HG02678 (cell line): ENCODE measurements at regions not wholly inside any gene's neighbourhood (a gene's known extent, or its start where the extent isn't known, plus 50 kb on each side); places are given as distances from the start of the nearest gene placed in this dataset.

ENCODE experiments used
- ATAC-seq: cut with Tn5 transposase; IDR thresholded peaks from one replicate; pipeline ENCODE4 v1.9.1; 2021; ENCODE audit warnings: mild to moderate bottlenecking, moderate library complexity; ENCODE audit not compliant: unreplicated experiment

DNA sequence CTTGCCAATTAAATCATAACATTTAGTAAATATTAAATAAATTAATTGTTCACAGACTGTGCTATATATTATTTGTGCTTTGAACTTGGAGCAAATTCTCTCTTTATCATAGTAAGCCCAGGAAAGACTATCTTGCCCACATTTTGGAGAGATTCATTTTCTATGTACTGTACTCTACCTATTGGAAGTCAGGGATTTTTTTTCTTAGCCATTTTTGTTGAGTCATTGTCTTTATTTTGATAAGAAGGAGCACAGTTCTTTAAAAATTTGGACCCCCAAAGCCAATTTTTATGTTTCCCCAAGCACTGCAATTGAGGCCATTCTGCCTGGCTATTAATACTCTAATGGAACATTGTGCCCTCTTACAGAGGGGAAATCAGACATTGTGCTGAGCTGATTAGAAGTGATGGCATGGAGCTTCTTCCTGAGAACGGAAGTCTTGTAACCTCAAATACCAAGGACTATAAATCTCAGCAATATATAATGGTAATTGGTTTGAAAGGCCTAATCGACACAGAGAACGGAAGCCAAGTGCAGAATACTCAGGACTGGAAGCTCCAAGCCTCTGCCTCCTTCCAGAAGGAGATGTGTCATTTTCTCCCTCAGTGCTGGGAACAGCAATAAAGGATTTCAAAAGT lies 188.8 kb upstream of the PAPPA start:
- no peak for ATAC-seq

DNA sequence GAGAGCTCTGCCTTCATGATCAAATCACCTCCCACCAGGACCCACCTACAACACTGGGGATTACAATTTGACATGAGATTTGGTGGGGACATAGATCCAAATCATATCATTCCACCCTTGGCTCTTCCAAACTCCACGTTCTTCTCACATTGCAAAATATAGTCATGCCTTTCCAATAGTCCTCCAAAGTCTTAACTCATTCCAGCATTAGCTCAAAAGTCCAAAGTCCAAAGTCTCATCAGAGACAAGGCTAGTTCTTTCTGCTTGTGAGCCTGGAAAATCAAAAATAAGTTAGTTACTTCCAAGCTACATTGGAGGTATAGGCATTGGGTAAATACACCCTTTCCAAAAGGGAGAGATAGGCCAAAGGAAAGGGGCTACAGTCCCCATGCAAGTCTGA lies 186.9 kb upstream of the PAPPA start:
- no peak for ATAC-seq

DNA sequence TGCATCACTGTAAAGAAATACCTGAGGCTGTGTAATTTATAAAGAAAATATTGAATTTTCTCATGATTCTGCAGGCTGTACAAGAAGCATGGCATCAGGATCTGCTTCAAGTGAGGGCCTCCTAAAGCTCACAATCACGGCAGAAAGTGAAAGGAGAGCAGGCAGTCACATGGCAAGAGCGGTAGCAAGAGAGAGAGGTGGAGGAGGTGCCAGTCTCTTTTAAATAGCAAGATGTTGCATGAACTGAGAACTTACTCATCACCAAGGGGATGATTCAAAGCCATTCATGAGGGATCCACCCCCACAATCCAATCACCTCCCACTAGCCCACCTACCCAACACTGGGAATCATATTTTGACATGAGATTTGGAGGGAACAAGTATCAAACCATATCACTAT lies 184.5 kb upstream of the PAPPA start:
- no peak for ATAC-seq

DNA sequence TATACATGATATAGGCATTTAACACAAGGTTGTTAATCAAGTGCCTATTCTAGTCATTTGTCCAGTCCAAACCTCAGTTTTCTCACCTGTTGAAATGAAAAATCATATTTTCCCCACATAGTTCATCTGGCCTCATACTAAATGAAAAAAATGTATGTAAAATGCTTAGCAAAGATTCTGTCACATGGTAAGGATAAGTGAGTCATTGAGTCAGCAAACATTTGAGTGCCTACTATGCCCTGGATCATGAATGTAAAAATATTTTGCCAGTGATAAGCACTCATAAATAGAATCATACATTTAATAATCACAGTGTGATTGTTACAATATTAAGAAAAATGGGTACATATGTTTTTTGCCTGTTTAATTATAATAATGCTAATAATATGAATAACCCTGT lies 181.2 kb upstream of the PAPPA start:
- no peak for ATAC-seq

DNA sequence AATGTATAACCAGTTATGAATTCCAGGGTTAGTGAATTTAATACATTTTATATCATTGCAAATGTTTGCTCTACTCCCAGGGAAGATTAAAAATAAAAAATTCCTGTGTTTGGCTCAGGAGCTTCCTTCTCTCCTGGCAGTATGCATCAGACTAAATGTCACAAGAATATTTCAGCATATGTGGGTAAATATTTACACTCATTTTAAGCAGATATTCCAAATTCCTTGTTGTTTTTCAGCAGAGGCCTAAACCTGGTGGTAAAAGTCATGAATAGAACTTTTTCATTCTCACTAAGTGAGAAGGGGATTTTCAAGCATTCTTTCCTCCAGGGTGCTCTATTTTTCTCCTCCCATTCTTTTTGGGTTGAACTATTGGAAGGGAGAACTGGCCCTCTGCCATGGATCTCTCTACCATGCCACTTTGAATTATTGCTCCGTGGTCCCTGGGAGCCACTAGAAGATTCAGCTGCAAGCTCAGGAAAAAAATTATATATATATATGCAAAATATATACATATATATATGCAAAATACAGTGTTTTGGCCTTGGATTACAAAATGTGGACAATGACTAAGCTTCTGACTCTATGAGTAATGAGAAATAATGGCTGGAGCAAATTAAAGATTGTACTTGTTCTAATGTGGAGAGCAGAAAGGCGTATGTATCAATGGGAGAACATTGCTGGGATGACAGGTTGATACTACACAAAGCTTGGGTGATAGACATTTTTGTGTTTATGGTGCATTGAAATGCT lies 180.6 kb upstream of the PAPPA start:
- no peak for ATAC-seq

DNA sequence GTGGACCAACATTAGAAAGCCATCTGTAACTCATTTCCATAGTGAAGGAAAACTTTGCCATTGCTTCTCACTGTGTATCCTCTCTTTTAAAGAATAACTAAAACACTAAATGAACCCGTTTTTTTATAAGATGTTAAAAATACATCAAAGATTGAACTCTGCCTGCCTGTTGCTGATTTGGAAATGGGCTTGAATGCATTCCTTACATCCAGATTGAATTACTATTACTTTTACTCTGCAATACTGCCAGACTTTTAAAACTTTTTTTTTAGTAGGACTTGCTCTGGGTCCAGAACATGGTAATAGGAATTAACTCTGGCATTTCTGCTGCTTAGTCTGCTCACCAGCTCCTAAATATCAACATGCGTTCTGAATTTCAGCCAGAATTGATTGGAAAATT lies 176.8 kb upstream of the PAPPA start:
- no peak for ATAC-seq

DNA sequence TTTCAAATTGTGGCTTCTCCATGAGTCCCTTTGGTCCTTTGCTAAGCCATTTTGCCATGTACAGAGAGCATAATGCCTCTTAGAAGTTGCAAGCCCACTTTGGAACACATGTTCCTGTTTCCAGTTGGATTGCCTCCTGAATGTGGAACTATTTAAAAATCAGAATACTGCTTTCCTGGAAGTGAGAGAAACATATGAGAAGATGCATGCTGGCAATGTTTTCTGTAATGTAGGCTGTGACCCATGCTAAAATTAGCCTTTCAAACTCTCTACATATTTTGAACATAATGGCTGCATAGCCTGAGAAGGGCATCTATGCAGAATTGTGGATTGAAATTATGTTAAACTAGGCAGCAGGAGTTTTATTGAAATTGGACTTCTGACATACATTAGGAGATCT lies 175.5 kb upstream of the PAPPA start:
- no peak for ATAC-seq

DNA sequence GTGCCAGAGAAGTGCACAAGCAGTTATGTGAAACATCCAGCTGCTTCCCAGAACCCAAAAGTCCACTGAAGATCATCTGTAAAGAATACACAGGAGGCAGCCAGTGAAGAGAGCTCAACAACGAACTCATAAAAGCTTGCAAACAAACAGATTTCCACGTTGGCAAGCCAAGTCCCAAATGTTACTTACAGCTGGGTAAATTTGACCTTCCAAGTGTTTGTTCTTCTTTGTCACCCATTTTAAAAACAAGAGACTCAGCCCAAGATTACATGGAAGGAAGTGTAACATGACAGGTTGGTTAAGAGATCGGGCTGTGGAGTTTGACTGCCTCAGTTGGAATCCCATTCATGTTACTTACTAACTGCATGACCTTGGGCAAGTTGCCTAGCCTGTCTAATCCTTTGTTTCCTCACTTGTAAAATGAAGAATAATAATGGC lies 174.9 kb upstream of the PAPPA start:
- no peak for ATAC-seq

DNA sequence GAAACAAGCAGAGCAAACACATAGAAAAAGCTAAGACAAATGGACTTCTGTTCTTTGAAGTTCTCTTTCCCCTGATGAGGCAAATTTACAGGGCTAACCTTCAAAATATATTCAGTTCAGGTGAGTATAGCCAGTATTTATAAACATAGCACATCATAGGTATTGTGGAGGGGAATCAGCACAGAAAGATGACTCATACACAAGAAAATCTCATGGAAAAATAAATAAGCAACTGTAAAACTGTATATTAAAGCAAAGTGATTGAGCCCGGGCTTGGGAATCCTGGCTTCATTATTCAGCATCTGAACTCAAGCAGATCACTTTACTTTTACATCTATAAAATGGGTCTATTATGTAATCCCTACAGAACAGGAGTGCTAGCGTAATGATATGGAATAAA lies 173.5 kb upstream of the PAPPA start:
- no peak for ATAC-seq

DNA sequence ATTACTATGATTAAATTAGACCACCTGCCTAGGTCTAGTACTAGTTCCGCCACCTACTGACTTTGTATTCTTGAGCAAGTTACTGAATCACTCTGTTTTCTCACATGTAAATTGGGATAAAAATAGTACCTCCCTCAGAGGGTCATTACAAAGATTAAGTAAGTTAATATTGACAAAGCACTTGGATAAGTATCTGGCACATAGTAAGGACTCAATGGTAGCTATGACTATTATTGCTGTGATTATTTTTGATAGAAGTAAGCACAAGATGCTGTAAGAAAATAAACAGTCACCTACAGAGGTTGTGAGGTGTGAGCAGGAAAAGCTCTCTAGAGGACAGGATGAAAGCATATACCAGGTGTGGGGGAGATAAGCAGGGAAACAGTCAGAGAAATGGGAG lies 173.1 kb upstream of the PAPPA start:
- ATAC-seq: no peak

DNA sequence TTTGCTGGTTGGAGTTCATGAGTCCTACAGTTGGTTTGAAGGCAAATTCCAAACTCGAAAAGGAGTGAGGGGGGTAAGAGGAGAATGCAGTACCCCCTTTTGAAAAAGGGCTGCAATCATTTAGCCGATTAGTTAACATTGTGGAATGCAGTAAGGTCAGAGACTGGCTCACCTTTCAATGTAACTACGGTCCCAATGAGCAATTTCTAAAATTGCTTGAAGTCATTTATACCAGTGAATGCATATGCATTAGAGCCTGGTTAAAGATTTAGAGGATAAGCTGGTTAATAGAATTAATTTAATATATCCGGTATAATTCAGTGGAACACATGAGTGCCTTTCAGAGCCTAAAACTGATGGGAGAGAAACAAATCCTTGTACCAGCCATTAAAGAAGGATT lies 172.6 kb upstream of the PAPPA start:
- no peak for ATAC-seq

DNA sequence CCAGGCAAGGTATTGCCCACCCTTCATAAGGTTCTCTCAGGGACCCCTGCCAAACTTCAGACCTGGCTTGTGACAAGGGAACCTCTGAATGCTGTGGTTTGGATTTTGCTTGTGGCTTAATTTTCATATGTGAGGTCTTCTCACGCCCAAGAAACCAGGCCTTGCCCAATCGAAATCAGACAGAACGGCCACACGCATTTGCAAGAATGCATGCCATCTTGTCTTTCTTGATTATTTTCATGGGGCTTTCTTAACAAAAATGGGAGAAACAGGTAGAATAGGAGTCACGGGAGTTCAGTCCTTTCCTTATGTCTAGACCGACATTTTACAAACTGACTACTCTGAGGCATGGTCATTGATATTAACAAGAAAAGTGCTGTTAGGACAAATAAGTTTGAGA lies 170.2 kb upstream of the PAPPA start:
- no peak for ATAC-seq

DNA sequence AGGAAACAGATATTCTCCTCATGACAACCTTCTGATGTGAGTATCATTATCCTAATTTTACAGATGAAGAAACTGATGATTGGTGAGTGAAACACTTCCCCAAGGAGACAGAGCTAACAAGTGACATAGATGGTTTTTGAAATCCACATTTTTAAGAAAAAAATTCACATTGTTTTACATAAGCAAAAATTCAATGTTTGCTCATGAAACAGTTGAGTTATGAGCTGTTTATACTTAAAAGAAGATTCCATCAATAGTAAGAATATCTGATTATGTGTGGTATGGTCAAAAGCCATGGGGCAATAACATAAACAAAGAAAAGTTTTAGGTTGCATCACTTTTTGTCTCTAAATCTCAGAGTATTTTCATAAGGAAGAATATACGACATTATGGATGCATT lies 167.9 kb upstream of the PAPPA start:
- no peak for ATAC-seq

DNA sequence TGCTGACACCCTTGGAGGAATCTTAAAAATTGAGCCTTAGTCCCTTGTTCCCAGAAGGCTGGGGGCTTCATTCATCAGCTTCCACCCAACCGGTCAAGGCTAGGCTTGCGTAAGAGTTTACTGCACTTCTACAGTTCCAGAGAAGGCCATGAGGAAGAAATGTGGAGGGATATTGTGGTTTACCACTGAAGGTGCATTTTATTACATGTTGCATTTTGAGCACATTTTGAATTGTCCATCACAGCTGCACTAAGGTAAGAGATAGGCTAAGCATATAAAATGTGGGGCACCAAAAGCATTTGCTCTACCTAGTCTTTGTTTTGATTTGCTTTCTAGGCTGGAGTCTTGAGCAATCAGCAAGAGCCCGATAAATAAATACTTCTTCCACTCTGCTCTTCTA lies 167.1 kb upstream of the PAPPA start:
- no peak for ATAC-seq

DNA sequence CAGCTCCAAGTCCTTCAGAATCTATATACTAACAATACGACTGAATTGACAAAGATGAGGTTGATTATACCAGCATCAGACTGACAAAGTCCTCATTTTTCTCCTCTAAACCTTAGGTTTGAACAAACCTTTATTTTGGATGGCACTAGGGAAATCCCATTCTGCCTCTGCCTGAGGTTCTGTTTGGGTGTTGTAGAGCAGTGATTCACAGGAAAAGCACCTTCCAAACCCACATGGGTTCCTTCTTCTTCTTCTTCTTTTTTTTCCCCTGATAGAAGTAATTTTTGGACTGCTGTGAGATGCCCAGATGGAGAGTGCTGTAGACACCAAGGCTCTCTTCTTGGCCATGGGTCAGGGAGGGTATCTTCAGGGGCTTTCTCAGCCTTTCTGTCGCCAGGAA lies 164.9 kb upstream of the PAPPA start:
- no peak for ATAC-seq

DNA sequence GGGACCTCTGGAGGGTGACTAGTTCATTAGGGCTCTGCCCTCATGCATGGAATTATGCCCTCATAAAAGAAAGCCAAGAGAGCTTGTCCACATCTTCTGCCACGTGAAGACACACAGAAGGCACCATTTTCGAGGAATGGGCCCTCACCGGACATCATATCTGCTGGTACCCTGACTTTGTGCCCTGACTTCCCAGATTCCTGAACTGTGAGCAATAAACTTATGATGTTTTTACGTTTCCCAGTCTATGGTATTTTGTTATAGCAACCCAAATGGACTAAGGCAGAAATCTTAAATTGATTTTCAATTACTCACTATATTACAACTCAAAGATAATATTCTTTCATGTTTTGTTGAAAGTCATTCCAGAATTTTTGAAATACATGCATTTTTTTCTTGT lies 163.8 kb upstream of the PAPPA start:
- no peak for ATAC-seq

DNA sequence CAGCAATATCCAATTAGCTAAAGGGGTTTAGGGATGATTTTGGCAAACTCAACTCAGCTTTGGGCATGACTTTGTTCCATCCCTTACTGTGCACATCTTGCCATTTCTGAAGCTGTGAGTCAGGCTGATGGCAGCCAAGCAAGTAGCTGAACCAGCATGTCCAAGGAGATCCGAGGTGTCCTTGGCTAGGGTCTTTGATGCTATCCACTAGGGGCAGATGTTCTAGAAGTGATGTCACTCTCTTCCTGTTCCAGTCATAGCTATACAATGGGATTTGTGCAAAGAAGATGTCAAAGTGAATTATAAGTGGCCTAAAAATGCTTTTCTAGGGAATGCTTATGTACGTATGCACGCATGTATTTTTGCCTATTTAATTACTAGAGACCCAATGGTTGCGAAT lies 160.8 kb upstream of the PAPPA start:
- ATAC-seq: no peak

DNA sequence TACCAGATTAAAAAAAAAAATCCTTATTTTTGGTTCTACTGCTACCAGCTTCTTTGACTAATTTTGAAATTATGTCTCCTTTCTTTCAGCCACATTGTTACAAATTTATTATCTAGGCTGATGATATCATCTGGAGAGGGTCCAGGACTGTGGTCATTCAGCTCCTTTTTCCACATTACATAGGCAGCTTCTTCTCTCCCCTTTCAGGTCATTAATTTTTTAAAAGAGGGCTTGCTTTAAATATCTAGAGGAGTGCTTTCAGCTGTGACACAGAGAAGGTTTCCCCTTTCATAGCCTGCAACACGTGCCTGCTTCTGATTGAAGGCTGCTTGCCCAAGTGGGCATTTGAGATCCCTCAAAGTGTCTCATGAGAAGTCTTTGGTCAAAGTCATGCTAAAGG lies 155.7 kb upstream of the PAPPA start:
- no peak for ATAC-seq

DNA sequence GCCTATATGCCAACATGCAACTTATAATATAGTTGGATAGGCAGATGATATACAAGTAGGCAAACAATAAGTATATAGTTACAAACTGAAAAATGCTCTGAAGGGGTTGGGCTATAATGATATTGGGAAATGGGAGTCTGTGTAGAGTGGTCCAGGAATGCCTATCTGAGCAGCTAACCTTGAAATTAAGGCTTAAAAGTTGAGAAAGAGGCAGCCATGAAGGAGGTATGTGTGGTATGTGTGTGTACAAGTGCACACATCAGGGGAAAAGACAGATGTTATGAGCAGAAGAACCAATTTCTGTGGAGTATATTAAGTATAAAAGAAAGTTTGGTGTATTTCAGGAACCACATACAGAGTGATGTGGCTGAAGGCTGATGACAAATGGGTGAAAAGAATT lies 154.9 kb upstream of the PAPPA start:
- no peak for ATAC-seq

DNA sequence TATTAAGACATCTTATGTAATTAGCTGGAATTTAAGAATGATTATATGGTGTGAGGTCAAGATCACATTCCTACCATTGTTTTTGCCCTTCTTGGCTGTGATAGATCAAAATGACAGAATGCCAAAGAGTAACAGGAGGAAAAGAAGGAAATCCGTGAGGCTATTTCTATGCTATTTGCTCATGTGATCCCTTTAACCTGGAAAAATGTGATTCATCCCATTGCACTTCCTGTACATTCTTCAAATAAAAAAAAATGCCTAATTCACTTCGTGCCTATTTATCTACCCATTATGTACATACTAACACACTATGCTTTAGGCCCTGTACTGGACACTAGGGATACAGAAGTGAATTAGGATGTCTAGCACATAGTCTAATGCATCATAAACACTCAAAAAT lies 154.1 kb upstream of the PAPPA start:
- no peak for ATAC-seq

DNA sequence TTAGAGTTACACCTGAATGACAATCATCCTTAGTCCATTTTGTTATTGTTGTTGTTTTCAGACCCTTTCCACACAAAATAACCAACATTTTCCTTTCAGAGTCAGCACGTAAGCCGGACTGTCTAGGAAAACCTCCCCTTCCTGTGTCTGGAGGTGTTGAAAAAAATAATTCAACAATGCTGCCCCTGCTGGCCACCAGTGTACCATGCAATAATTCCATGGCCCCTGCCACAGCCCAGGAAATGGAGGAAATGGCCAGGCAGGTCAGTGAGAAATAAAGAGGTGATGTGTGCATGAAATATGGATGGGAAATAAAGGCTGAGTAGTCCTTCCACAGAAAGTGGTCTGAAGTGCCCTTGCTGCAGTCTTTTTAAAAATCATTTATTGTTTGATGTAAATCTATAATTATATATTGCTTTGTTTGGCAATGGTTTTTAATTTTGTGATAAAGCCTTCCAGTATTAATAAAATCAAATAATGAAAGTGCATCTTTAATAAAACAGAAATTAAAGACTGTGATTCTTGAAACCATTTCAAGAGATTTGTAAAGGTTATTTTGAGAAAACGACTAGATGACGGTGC lies 152.8 kb upstream of the PAPPA start:
- peak; percentile 83 for ATAC-seq

DNA sequence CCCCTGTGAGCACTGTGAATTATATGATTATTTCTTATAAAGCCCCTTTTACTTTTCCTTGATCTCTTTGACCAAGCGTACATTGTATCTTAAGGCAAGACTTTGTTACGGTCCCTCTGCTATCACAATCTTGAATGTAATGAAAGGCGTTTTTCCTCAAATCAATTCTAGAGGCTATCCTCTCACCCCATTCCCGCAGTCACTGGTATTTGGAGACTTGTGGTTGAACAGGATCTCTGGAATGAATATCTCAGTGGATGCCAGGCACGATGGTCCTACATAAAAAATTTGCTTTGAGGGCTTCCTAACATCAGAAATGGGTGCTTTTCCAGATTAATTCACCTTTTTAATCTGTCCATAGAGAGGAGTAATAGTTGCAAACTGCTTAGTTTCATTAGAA lies 151.4 kb upstream of the PAPPA start:
- no peak for ATAC-seq

DNA sequence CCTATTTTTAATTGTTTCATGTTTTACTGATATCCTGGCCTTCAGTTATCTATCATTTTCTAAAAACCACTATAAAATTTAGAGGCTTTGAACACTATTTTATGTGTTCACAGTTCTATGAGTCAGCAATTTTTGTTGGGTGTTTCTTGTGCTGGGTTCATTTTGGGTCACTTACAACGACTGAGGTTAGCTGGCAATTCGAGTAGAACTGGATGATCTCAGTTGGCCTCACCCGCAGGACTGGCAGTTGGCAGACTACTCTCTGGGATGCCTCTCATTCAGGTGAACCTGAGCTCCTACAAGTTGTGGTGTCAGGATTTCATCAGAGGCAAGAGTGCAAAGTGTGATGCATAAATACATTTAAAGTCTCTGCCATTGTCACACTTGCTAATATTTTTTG lies 151.0 kb upstream of the PAPPA start:
- ATAC-seq: no peak
